GM18517 (cell line): ENCODE measurements at regions not wholly inside any gene's neighbourhood (a gene's known extent, or its start where the extent isn't known, plus 50 kb on each side); places are given as distances from the start of the nearest gene placed in this dataset.

Experiments
- ATAC-seq: cut with Tn5 transposase; IDR thresholded peaks from one replicate; pipeline ENCODE4 v1.9.1; 2021; ENCODE audit warnings: mild to moderate bottlenecking, moderate library complexity; ENCODE audit not compliant: unreplicated experiment

GRCh38 chr13:103195762-103196161, 129.5 kb upstream of the SLC10A2 start:
- ATAC-seq, result no peak

- ATAC-seq, result no peak
These were observed 128.7 kb upstream of the SLC10A2 start for GRCh38 chr13:103194871-103195270.

- no peak for ATAC-seq
These were observed 126.4 kb upstream of the SLC10A2 start for GRCh38 chr13:103192511-103193135.

GRCh38 chr13:103190841-103191240, 124.6 kb upstream of the SLC10A2 start:
- no peak for ATAC-seq

GRCh38 chr13:103188713-103189326, 122.6 kb upstream of the SLC10A2 start:
- ATAC-seq, result no peak

GRCh38 chr13:103187721-103188156, 121.5 kb upstream of the SLC10A2 start:
- ATAC-seq, result no peak

- ATAC-seq, result no peak
These were observed 118.2 kb upstream of the SLC10A2 start for GRCh38 chr13:103184413-103184812.

- no peak for ATAC-seq
These were observed 113.0 kb upstream of the SLC10A2 start for GRCh38 chr13:103178986-103179943.

GRCh38 chr13:103174966-103175365, 108.7 kb upstream of the SLC10A2 start:
- ATAC-seq, result no peak

- no peak for ATAC-seq
These were observed 102.8 kb upstream of the SLC10A2 start for GRCh38 chr13:103168901-103169508.

GRCh38 chr13:103164251-103164650, 98.0 kb upstream of the SLC10A2 start:
- ATAC-seq, result no peak

- no peak for ATAC-seq
These were observed 95.3 kb upstream of the SLC10A2 start for GRCh38 chr13:103161476-103161875.

GRCh38 chr13:103157434-103158145, 91.4 kb upstream of the SLC10A2 start:
- ATAC-seq, result no peak

GRCh38 chr13:103157016-103157415, 90.8 kb upstream of the SLC10A2 start:
- no peak for ATAC-seq

GRCh38 chr13:103156346-103156998, 90.3 kb upstream of the SLC10A2 start:
- no peak for ATAC-seq

GRCh38 chr13:103153466-103153865, 87.2 kb upstream of the SLC10A2 start:
- no peak for ATAC-seq

- ATAC-seq, result no peak
These were observed 81.7 kb upstream of the SLC10A2 start for GRCh38 chr13:103147961-103148360.

- no peak for ATAC-seq
These were observed 79.2 kb upstream of the SLC10A2 start for GRCh38 chr13:103145442-103145841.

GRCh38 chr13:103143432-103143831, 77.2 kb upstream of the SLC10A2 start:
- ATAC-seq, result no peak

GRCh38 chr13:103142151-103142550, 75.9 kb upstream of the SLC10A2 start:
- no peak for ATAC-seq
